ENCODE measurements at regions not wholly inside any gene's neighbourhood (a gene's known extent, or its start where the extent isn't known, plus 50 kb on each side); places are given as distances from the start of the nearest gene placed in this dataset.
"Not testable (repeated sequence)": the region's sequence is repeated elsewhere in the genome, so short reads cannot be mapped to it uniquely, and the experiment has no call there.

- Histone ChIP-seq H3K4me1 (ENCODE audit: control insufficient read depth, insufficient read depth, low read length) (peaks cover 15% of the 10 kb centered on the region), H3K9ac (ENCODE audit: low read depth, low read length) (no peak overlapping the region), H3K4me3 (ENCODE audit: low read depth, low read length) (no peak overlapping the region)
Measured at GRCh38 chr5:67728326-67728890, 487.1 kb upstream of the PIK3R1 start.

GRCh38 chr5:67725604-67726003 is 490.0 kb upstream of the PIK3R1 start:
- Histone ChIP-seq H3K4me1 (ENCODE audit: control insufficient read depth, insufficient read depth, low read length) (no peaks in the 10 kb centered on the region), H3K27ac (ENCODE audit: low read depth, low read length) (no peak overlapping the region), H3K9ac (ENCODE audit: low read depth, low read length) (no peak overlapping the region), H3K9me3 (ENCODE audit: control insufficient read depth, insufficient read depth, low read length) (no peaks in the 10 kb centered on the region), H3K4me3 (ENCODE audit: low read depth, low read length) (no peak overlapping the region), H3K27me3 (ENCODE audit: control insufficient read depth, insufficient read depth, low read length) (no peaks in the 10 kb centered on the region), H3K36me3 (ENCODE audit: control insufficient read depth, insufficient read depth, low read length) (no peaks in the 10 kb centered on the region)

More at GRCh38 chr5:67728326-67728890, 487.1 kb upstream of the PIK3R1 start:
- H3K27ac ChIP-seq (ENCODE audit: low read depth, low read length), result no peak overlapping the region
- no peaks in the 10 kb centered on the region for H3K36me3 ChIP-seq (ENCODE audit: control insufficient read depth, insufficient read depth, low read length)
- no peaks in the 10 kb centered on the region for H3K9me3 ChIP-seq (ENCODE audit: control insufficient read depth, insufficient read depth, low read length)
- H3K27me3 ChIP-seq (ENCODE audit: control insufficient read depth, insufficient read depth, low read length), result no peaks in the 10 kb centered on the region

GRCh38 chr5:67724412-67725135 is 491.0 kb upstream of the PIK3R1 start:
- no peak overlapping the region for H3K27ac ChIP-seq (ENCODE audit: low read depth, low read length)

GRCh38 chr5:67723873-67724272 is 491.7 kb upstream of the PIK3R1 start:
- H3K4me3 ChIP-seq (ENCODE audit: low read depth, low read length), result no peak overlapping the region
- no peaks in the 10 kb centered on the region for H3K36me3 ChIP-seq (ENCODE audit: control insufficient read depth, insufficient read depth, low read length)
- H3K9ac ChIP-seq (ENCODE audit: low read depth, low read length), result no peak overlapping the region
- H3K27ac ChIP-seq (ENCODE audit: low read depth, low read length), result no peak overlapping the region
- no peaks in the 10 kb centered on the region for H3K9me3 ChIP-seq (ENCODE audit: control insufficient read depth, insufficient read depth, low read length)
- H3K4me1 ChIP-seq (ENCODE audit: control insufficient read depth, insufficient read depth, low read length), result no peaks in the 10 kb centered on the region
- H3K27me3 ChIP-seq (ENCODE audit: control insufficient read depth, insufficient read depth, low read length), result no peaks in the 10 kb centered on the region

More at GRCh38 chr5:67724412-67725135, 491.0 kb upstream of the PIK3R1 start:
- H3K9ac ChIP-seq (ENCODE audit: low read depth, low read length), result no peak overlapping the region
- H3K9me3 ChIP-seq (ENCODE audit: control insufficient read depth, insufficient read depth, low read length), result no peaks in the 10 kb centered on the region
- no peaks in the 10 kb centered on the region for H3K36me3 ChIP-seq (ENCODE audit: control insufficient read depth, insufficient read depth, low read length)
- H3K4me1 ChIP-seq (ENCODE audit: control insufficient read depth, insufficient read depth, low read length), result no peaks in the 10 kb centered on the region
- no peak overlapping the region for H3K4me3 ChIP-seq (ENCODE audit: low read depth, low read length)
- no peaks in the 10 kb centered on the region for H3K27me3 ChIP-seq (ENCODE audit: control insufficient read depth, insufficient read depth, low read length)

GRCh38 chr5:67722582-67722981 is 493.0 kb upstream of the PIK3R1 start:
- H3K9me3 ChIP-seq (ENCODE audit: control insufficient read depth, insufficient read depth, low read length); H3K27me3 ChIP-seq (ENCODE audit: control insufficient read depth, insufficient read depth, low read length); H3K4me1 ChIP-seq (ENCODE audit: control insufficient read depth, insufficient read depth, low read length); H3K9ac ChIP-seq (ENCODE audit: low read depth, low read length); H3K4me3 ChIP-seq (ENCODE audit: low read depth, low read length); H3K36me3 ChIP-seq (ENCODE audit: control insufficient read depth, insufficient read depth, low read length); H3K27ac ChIP-seq (ENCODE audit: low read depth, low read length): not testable (repeated sequence)

- Histone ChIP-seq H3K4me3 (ENCODE audit: low read depth, low read length) (no peak overlapping the region), H3K9me3 (ENCODE audit: control insufficient read depth, insufficient read depth, low read length) (no peaks in the 10 kb centered on the region), H3K27ac (ENCODE audit: low read depth, low read length) (no peak overlapping the region), H3K36me3 (ENCODE audit: control insufficient read depth, insufficient read depth, low read length) (no peaks in the 10 kb centered on the region), H3K4me1 (ENCODE audit: control insufficient read depth, insufficient read depth, low read length) (no peaks in the 10 kb centered on the region), H3K27me3 (ENCODE audit: control insufficient read depth, insufficient read depth, low read length) (no peaks in the 10 kb centered on the region), H3K9ac (ENCODE audit: low read depth, low read length) (no peak overlapping the region)
Measured at GRCh38 chr5:67720162-67720772, 495.3 kb upstream of the PIK3R1 start.

GRCh38 chr5:67702008-67702407 is 505.4 kb upstream of the CD180 start:
- Histone ChIP-seq H3K27me3 (ENCODE audit: control insufficient read depth, insufficient read depth, low read length) (no peaks in the 10 kb centered on the region), H3K4me3 (ENCODE audit: low read depth, low read length) (no peak overlapping the region), H3K27ac (ENCODE audit: low read depth, low read length) (no peak overlapping the region), H3K4me1 (ENCODE audit: control insufficient read depth, insufficient read depth, low read length) (no peaks in the 10 kb centered on the region), H3K36me3 (ENCODE audit: control insufficient read depth, insufficient read depth, low read length) (no peaks in the 10 kb centered on the region), H3K9ac (ENCODE audit: low read depth, low read length) (no peak overlapping the region), H3K9me3 (ENCODE audit: control insufficient read depth, insufficient read depth, low read length) (peaks cover 18% of the 10 kb centered on the region)

GRCh38 chr5:67699560-67699959 is 503.0 kb upstream of the CD180 start:
- Histone ChIP-seq H3K4me1 (ENCODE audit: control insufficient read depth, insufficient read depth, low read length) (no peaks in the 10 kb centered on the region), H3K36me3 (ENCODE audit: control insufficient read depth, insufficient read depth, low read length) (no peaks in the 10 kb centered on the region), H3K4me3 (ENCODE audit: low read depth, low read length) (no peak overlapping the region), H3K9me3 (ENCODE audit: control insufficient read depth, insufficient read depth, low read length) (peaks cover 18% of the 10 kb centered on the region), H3K27ac (ENCODE audit: low read depth, low read length) (no peak overlapping the region), H3K9ac (ENCODE audit: low read depth, low read length) (no peak overlapping the region), H3K27me3 (ENCODE audit: control insufficient read depth, insufficient read depth, low read length) (no peaks in the 10 kb centered on the region)

- no peak overlapping the region for H3K9ac ChIP-seq (ENCODE audit: low read depth, low read length)
- H3K27me3 ChIP-seq (ENCODE audit: control insufficient read depth, insufficient read depth, low read length), result no peaks in the 10 kb centered on the region
- no peaks in the 10 kb centered on the region for H3K4me1 ChIP-seq (ENCODE audit: control insufficient read depth, insufficient read depth, low read length)
- H3K36me3 ChIP-seq (ENCODE audit: control insufficient read depth, insufficient read depth, low read length), result no peaks in the 10 kb centered on the region
- H3K9me3 ChIP-seq (ENCODE audit: control insufficient read depth, insufficient read depth, low read length), result no peaks in the 10 kb centered on the region
- no peak overlapping the region for H3K4me3 ChIP-seq (ENCODE audit: low read depth, low read length)
- no peak overlapping the region for H3K27ac ChIP-seq (ENCODE audit: low read depth, low read length)
Measured at GRCh38 chr5:67696446-67696845, 499.8 kb upstream of the CD180 start.

- Histone ChIP-seq H3K9ac (ENCODE audit: low read depth, low read length) (no peak overlapping the region), H3K27me3 (ENCODE audit: control insufficient read depth, insufficient read depth, low read length) (no peaks in the 10 kb centered on the region), H3K4me3 (ENCODE audit: low read depth, low read length) (no peak overlapping the region), H3K4me1 (ENCODE audit: control insufficient read depth, insufficient read depth, low read length) (no peaks in the 10 kb centered on the region), H3K27ac (ENCODE audit: low read depth, low read length) (no peak overlapping the region), H3K9me3 (ENCODE audit: control insufficient read depth, insufficient read depth, low read length) (no peaks in the 10 kb centered on the region), H3K36me3 (ENCODE audit: control insufficient read depth, insufficient read depth, low read length) (no peaks in the 10 kb centered on the region)
Measured at GRCh38 chr5:67695369-67695768, 498.8 kb upstream of the CD180 start.

- no peaks in the 10 kb centered on the region for H3K9me3 ChIP-seq (ENCODE audit: control insufficient read depth, insufficient read depth, low read length)
- no peak overlapping the region for H3K4me3 ChIP-seq (ENCODE audit: low read depth, low read length)
- H3K27me3 ChIP-seq (ENCODE audit: control insufficient read depth, insufficient read depth, low read length), result no peaks in the 10 kb centered on the region
- no peaks in the 10 kb centered on the region for H3K4me1 ChIP-seq (ENCODE audit: control insufficient read depth, insufficient read depth, low read length)
- no peaks in the 10 kb centered on the region for H3K36me3 ChIP-seq (ENCODE audit: control insufficient read depth, insufficient read depth, low read length)
- no peak overlapping the region for H3K9ac ChIP-seq (ENCODE audit: low read depth, low read length)
- no peak overlapping the region for H3K27ac ChIP-seq (ENCODE audit: low read depth, low read length)
Measured at GRCh38 chr5:67694810-67695191, 498.2 kb upstream of the CD180 start.

Data from HUES48 (cell line).